NT2/D1 (cell line): ENCODE measurements at regions not wholly inside any gene's neighbourhood (a gene's known extent, or its start where the extent isn't known, plus 50 kb on each side); places are given as distances from the start of the nearest gene placed in this dataset.

Experiments
- SUZ12 ChIP-seq: IDR thresholded peaks from 2 replicates; pipeline ENCODE4 v1.6.1; 2011; ENCODE audit not compliant: insufficient read length, insufficient read depth; ENCODE audit errors: extremely low read depth
- YY1 ChIP-seq: IDR thresholded peaks from 2 replicates; pipeline ENCODE4 v1.6.1; 2011; ENCODE audit not compliant: insufficient read length, insufficient read depth
- ZNF274 ChIP-seq: IDR thresholded peaks from 2 replicates; pipeline ENCODE4 v1.6.1; 2011; ENCODE audit warnings: mild to moderate bottlenecking, low read depth, low read length

- TF ChIP-seq ZNF274 (no peak), YY1 (no peak), SUZ12 (no peak)
Measured at GRCh38 chr18:51248685-51249084, 51.2 kb upstream of the MEX3C start.
